ENCODE measurements at regions not wholly inside any gene's neighbourhood (a gene's known extent, or its start where the extent isn't known, plus 50 kb on each side); places are given as distances from the start of the nearest gene placed in this dataset.
"Not testable (repeated sequence)": the region's sequence is repeated elsewhere in the genome, so short reads cannot be mapped to it uniquely, and the experiment has no call there.

DNA sequence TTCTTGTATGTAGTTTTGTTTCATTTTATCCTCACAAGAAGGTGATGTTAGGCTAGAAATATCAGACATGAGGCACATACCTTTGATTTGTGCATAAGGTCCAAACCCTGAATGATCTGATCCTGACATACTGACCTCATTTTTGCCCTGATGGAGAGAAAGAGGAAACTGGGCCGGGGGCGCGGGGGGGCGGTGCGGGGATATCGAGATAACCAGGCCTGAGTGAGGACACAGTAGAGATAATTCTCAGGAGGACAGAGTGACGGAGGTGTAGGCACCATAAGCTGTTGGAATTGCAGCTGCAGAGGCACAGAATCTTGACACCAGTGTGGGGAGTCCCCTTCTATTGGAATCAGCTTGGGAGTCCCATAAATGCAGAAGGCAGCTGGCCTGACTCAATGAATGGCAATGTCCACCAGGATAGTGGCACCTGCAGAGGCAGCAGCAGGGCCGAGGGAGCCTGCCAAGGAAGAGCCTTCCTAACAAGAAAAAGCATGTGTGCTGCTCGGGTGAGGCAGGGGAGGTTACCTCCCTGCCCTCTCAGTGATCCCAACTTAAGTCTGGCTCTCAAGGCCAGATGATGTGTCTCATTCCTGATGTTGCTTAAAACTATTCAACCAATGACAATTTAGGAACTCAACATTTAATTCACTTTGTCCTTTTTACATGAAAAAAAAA is 234.3 kb upstream of the MSX2 start:
- DNase-seq (ENCODE audit: low spot score), result no peak

DNA sequence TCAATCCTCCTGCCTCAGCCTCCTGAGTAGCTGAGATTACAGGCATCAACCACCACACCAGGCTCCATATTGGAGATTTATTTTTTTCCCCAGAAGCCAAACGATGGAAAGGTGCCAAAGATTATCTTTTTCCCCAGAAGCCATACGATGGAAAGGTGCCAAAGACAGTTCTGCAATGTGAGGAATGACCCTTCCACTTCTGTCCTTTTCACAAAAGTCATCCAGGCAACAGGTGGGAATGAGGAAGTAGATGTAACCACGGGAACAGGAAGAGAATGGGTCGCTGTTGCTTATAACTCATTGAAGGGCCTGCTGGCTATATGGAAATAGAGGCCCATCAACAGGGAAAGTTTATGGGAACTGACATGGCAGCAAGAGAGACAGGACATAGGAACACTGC is 233.7 kb upstream of the MSX2 start:
- DNase-seq (ENCODE audit: low spot score), result no peak

DNA sequence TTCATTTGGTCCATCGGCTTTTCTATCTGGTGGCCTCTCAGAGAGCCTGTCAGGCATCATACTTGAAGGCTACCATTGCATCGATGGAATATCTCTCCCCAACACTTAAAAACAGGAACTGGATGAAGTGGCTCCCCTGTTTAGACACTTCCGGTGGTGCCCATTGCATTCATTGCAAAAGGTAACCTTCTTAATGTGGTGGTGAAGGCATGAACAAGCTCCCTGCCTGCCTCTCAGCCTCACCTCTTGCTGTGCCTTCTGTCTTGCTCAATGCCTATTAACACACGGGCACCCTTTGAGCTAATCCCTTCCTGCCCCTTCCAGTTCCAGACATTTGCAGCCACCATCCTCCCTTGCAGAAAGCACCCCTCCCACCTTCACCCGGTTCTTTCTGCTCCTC is 233.1 kb upstream of the MSX2 start:
- no peak for DNase-seq (ENCODE audit: low spot score)

DNA sequence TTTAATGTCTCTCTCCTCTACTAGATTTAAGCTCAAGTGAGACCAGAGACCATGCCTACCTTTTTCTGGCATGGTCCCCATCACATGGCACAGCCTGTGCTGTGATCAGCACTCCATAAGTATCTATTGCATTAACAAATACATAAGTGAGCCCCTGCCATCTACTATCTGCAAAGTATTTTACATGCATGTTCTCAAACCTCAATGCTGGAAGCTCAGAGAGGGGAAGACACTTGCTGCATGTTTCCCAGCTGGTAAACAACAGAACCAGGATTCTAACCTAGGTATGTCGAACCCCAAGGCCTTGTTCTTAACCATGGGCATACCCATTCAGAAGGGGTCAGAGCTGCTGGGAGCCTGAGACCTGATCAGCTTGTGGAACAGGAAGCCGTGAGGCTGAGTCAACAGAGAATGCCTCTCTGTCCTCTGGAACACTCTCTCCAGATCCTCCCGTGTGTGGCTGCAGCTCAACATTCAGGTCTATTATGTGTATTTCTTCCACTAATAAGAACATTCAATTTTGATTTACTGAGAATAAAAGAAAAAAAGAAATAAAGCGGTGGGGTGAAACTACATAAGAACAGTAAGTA is 232.5 kb upstream of the MSX2 start:
- no peak for DNase-seq (ENCODE audit: low spot score)

DNA sequence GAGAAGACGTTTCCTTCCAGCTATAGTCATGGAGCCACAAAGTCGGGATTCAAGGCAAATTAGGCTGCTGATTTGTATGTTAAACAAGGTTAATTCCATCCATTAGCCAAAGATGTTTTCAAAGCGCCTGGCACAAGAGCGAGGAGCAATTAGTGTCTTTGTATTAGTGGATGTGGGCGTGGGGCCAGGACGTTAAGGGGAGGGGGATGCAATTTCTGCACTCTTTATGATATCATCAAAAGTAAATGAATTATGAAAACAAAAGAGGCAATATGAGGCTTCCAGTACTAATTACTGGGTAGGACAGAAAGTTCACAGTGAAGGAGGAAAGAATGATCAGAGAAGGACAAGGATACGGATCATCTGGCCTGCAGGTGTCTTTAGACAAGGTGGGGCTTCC is 230.9 kb upstream of the MSX2 start:
- no peak for DNase-seq (ENCODE audit: low spot score)

DNA sequence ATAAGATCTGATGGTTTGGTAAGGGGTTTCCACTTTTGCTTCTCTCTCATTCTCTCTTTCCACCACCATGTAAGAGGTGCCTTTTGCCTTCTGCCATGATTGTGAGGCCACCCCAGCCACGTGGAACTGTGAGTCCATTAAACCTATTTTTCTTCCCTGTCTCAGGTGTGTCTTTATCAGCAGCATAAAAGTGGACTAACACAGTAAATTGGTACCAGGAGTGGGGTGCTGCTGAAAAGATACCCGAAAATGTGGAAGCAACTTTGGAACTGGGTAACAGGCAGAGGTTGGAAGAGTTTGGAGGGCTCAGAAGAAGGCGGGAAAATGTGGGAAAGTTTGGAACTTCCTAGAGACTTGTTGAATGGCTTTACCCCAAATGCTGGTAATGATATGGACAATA is 226.4 kb upstream of the MSX2 start:
- not testable (repeated sequence) for DNase-seq (ENCODE audit: low spot score)

DNA sequence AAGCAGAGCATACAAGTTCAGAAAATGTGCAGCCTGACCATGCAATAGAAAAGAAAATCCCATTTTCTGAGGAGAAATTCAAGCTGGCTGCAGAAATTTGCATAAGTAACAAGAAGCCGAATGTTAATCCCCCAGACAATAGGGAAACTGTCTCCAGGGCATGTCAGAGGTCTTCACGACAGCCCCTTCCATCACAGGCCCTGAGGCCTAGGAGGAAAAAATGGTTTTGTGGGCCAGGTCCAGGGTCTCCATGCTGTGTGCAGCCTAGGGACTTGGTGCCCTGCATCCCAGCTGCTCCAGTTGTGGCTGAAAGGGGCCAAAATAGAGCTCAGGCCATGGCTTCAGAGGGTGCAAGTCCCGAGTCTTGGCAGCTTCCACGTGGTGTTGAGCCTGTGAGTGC is 225.8 kb upstream of the MSX2 start:
- not testable (repeated sequence) for DNase-seq (ENCODE audit: low spot score)

DNA sequence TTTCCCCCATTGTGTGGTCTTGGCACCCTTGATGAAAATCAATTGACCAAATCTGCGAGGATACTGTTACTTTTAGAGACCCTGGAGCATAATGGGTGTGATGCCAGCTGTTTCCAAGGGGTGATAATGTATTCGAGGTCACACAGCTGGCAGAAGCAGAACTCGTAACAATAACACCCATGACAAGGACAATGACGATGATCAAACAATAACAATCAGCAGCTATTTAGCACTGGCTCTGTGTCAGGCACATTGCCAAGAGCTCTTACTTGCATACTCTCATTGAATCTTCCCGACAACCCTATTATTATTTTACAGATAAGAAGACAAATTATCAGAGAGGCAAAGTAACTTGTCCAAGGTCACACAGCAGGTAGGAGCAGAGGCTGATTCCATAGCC is 223.7 kb upstream of the MSX2 start:
- no peak for DNase-seq (ENCODE audit: low spot score)

DNA sequence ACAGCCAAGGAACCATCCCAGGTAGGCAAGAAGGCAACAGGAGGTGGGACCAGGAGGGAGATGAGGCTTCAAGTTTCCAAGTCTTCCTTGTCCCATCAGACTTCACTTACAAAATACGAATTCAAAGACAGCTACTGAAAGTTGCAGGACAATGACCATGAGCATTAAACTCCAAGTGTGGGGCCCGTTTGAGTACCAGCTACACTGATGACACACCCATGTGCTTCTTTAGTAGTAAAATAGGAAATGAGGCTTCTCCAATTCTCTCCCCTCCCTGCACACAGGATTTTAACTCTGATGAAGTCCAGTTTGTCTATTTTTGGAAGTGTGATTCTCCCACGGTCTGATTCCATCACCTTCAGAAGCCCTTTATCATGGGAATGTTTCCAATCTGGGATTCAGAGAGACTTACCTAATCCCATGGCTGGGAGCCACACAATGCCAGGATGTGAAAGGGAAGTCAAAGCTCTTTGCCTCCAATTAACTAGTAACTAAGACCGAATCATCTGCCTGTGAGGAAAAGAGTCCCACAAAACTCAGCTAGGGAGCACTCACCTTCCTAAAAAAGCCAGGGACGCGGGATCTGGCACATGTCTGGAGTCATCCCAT is 222.8 kb upstream of the MSX2 start:
- DNase-seq (ENCODE audit: low spot score), result no peak

DNA sequence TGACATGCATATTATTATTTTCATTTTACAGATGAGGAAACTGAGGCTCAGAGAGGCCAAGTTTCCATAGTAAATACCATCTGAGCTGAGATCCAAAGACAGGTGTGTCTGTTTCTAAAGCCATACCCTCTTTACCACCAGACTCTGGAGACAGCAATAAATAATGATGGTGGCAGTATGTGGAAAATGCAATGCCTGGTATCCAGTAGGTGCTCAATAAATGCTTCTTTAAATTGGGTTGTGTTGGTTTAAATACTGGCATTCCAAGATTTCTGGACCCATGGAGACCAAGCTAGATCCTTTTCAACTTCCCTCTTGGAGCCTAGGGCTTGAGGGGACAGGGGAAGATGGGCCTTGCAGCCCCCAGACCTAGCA is 221.3 kb upstream of the MSX2 start:
- no peak for DNase-seq (ENCODE audit: low spot score)

DNA sequence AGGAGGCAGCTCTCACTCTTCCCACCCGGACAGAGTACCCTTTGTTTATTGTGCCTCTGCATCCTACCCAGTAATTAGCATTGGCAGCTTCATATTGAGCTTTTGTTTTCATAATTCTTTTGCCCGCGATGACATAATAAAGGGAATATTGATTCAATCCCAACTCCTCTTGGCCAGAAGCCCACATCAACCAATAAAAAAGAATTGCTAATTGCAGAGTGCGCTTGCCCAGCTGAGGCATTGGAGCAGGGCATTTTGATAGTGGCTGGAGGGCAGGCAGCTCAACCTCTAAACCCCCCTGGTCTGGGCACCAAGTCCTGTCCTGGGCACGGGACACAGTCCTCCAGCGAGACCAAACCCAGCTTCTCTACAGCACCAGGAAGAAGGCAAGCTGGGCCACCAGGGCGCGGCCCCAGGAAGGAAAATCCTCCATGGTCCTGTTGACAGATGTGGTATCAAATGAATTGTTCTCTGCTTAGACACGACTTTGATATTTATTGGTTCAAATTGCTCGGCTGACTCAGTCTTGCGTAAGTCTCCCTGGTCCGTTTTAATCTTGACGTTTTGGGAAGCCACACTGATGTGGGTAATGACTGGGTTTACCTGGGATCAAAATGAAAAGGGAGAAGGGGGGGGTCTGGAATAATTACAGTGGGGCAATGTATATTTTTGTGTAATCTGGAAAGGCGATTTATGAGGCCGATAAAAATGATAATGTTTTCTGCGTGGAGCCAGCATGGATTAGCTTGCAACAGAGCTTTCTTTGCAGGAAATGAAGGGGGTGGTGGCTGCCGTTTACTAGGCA is 220.7 kb upstream of the MSX2 start:
- no peak for DNase-seq (ENCODE audit: low spot score)

DNA sequence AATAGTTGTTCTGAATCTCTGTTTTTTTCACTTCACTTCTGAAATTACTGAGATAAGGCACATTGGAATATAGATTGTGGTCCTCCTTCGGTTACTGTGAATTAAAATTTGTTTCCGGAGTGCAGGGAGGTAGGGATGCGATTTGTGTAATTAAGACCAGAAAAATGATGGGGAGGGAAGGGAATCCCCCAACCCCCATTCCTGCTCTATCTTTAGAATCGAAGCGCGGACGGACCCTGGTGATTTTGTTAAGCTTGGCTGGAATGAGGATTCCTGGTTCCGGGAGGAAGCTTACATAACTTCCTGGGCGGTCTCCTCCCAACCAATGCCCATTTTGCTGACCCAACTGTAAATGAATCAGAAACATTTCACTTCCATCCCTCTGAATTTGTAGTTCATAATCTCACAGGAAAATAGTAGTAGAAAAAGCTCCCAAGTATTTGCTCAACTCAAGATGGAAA is 220.1 kb upstream of the MSX2 start:
- DNase-seq (ENCODE audit: low spot score), result no peak

DNA sequence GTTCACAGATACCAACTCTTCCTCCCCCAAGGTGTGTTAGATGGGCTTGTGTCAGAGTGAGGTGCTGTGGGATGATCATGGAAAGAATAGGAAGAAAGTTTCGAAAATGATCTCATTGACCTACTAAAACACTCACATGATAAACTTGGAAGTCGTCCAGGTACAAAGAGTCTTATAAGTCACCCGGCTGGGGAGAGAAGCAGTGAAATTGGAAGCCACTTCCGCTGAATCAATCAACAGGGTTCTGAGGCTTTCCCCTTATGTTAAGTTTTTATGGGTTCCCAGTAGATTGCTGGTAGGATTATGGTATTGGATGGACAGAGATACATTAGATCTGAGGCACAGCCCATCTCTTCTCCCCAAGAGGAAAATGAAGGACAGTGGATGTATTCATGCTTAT is 218.8 kb upstream of the MSX2 start:
- DNase-seq (ENCODE audit: low spot score), result no peak

DNA sequence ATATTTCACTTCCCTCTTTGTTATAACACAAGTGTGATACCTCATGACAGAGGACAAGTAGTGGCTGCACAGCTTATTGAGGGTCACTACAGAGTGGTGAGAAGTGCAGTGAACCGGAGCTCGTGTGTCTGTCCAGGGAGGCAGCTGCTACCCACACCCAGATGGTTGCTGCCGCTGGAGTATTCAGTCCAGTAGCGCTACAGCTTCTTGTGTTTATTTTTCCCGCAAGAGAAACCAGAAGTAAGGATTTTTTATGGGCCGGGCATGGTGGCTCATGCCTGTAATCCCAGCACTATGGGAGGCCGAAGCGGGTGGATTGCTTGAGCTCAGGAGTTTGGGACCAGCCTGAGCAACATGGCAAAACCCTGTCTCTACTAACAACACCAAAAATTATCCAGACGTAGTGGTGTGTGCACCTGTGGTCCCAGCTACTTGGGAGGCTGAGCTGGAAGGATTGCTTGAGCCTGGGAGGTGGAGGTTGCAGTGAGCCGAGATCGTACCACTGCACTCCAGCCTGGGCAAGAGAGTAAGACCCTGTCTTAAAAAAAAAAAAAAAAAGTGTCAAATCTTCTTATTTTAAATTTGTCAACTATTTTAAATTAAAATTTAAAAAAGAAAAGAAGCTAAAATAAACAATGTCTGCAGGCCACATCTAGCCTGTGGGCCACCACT is 213.5 kb upstream of the MSX2 start:
- not testable (repeated sequence) for DNase-seq (ENCODE audit: low spot score)

DNA sequence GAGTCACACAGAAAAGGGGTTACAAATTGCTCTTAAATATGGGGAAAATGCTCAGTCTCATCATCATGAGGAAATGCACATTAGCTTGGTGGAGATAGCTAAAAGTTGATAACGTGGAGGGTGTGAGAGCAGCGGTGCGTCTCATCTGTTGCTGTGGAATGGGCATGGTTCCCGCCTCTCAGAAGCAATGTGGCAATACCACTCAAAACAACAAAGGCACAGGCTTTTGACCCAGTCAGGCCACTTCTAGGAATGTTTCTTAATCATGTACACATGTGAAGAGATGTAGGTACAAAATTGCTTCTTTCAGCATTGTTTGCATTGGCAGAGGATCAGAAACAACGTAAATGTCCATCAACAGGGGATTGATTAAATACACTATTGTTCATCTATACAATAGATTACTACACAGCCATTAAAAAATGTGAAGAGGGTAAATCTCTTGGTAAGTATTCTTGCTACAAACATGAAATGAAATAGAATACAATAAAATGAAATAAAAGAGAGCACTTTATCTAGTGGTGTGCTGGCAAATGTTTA is 212.6 kb upstream of the MSX2 start:
- no peak for DNase-seq (ENCODE audit: low spot score)

DNA sequence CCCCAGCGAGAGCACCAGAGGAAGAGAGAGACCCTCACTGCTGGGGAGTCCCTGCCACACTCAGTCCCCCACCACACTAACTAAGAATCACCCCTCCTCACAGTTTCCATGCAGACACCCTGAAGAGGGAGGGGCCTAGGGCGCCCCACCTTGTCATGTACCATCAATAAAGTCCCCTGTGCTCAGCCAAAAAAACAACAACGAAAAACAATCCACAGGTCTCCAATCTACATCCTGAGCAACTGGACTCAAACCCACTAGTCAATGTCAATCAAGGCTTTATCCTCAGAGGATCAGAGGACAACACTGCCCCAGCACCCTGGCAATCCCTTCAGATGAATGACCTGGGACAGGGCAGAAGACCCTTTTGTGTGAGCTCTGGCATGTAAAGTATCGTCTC is 210.1 kb upstream of the MSX2 start:
- no peak for DNase-seq (ENCODE audit: low spot score)

DNA sequence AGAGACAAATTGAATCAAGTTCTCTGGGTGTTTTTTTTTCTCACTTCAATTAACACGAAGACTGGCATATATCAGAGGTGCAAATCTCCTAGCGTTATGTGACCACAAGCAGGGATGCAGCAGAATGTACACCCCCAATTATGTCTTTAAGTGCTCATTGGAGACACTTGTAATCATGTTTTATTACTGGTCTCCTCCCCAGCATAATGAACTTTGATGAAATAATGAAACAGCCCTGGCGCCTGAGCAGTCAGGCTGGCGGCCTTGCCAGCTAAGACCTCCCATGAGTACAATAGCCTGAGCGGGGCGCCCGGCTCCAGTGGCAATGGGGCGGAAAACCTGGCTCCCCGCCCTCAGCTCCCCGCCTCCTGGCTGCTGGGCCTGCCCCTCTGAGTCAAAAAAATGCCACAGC is 209.4 kb upstream of the MSX2 start:
- no peak for DNase-seq (ENCODE audit: low spot score)

DNA sequence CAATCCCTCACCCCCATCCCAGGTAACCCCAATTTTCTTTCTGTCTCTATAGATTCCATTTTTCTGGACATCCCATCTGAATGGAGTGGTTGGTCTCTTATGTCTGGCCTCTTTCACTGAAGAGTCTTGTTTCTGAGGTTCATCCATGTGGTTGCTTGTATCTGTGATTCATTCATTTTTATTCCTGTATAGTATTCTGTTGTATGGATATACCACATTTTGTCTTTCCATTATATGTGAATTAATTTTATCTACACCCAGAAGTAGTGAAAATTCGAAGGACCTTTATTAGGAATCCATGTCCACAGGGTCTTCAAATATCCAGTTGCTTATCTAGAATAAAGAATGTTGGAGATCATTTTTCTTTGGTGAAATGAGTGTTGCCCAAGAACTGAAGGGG is 207.6 kb upstream of the MSX2 start:
- DNase-seq (ENCODE audit: low spot score), result no peak

DNA sequence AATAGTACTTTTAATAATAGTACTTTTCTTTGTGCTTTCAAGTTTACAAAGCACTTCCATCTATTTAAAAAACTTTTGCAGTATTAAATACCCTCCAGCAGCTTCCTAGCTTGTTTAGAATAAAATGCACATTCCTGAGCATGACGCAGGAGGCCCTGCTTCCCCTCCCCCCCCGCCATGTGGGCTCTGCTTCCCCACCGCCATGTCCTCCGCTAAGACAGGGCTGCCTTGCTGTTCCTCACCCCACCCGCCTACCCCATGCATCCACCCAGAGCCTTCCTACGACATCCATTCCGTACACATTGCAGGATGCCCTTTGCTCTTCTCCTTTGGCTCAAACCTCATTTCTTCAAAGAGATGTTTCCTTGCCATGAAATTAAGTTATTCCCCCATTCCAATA is 205.9 kb upstream of the MSX2 start:
- DNase-seq (ENCODE audit: low spot score), result no peak

DNA sequence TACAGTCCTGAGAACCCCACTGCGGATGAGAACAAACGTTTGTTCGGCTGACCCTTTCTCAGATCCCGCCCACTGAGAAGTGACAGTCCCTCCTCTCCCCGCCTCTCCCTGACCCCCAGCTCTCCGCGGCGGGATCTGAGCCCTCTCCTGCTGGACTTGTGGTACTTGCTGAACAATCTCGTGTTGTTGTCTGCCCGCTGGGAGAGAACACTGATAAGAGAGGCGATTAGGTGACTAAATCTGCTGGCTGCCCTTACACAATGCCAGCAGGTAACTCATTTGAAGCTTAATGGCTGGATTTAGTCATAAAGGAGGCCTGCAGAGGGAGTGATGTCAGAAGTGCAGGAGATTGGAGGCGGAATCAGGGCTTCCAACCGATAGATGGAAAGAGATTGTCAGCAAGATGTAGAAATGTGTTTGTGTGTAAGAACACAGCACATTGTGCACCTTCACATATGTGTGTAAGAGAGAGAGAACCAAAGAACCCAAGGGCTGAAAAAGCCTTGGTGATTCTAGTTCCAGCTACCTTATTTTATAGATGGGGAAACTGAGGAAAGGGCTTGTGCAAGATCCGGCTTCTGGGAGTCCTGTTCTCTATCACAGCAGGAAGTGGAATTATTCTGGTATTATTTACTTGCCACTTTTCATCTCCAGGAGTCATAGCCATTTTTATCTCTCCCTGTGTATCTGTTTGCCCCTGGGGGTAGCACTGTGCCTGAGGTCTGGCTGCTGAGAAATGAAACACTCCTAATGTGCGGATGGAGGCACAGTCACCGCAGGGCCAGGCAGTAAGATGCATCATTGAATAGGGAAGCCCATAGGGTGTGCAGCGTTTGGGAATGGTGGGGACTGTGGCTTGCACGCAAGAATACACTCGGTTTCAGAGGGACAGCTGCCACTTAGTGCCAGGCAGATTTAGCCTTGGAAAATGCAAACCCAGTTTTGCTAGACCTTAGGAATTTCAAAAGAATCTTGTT is 203.7 kb upstream of the MSX2 start:
- no peak for DNase-seq (ENCODE audit: low spot score)

DNA sequence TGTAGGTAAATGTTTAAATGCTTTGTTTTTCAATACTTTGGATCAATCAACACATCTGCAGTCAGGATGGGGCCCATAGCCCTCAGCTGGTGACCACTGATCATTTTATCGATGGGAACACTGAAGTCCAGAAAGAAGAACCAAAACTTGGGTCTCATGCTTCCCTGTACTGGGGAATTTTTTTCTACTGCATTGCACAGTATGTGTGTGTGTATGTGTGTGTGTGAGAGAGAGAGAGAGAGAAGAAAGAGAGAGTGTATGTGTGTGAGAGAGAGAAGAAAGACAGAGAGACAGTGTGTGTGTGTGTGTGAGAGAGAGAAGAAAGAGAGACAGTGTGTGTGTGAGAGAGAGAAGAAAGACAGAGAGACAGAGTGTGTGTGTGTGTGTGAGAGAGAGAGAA is 202.9 kb upstream of the MSX2 start:
- no peak for DNase-seq (ENCODE audit: low spot score)
